ENCODE measurements at regions not wholly inside any gene's neighbourhood (a gene's known extent, or its start where the extent isn't known, plus 50 kb on each side); places are given as distances from the start of the nearest gene placed in this dataset.

DNA sequence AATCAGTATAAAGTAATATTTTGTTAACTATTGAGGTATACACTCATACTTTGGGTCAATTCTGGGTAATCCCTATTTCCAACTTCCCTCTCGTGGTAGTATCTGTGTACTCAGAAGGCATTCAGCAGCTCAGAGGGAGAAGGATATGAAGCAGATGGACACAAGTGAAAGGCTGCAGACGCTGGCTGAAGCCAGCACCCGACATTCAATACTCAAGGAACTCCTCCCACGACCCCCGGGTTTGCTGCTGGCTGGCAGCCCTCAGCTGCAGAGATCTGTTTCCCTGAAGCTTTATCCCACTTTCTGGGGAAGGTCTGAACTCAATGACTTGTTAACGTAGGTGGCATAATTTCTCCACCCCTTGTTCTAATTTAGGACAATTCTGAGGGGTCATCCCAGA, 847.3 kb upstream of the SOX11 start:
- Histone ChIP-seq H3K36me3 (ENCODE audit: control insufficient read depth, insufficient read depth, low read length) (no peaks in the 10 kb centered on the region), H3K4me3 (ENCODE audit: low read depth, low read length) (no peak overlapping the region), H3K27me3 (ENCODE audit: control insufficient read depth, insufficient read depth, low read length) (no peaks in the 10 kb centered on the region)
- DNase-seq (ENCODE audit: low read depth) (no peak), FAIRE-seq (no peak)
- no peak for TF ChIP-seq CTCF (IDR thresholded peaks at IDR 0.05; ENCODE audit: insufficient read depth, low read length, severe bottlenecking)

GRCh38 chr2:4862031-4862430, 830.2 kb upstream of the SOX11 start:
- H3K4me3 ChIP-seq (ENCODE audit: low read depth, low read length) = no peak overlapping the region
- no peaks in the 10 kb centered on the region for H3K36me3 ChIP-seq (ENCODE audit: control insufficient read depth, insufficient read depth, low read length)
- FAIRE-seq (no peak), DNase-seq (ENCODE audit: low read depth) (peak; percentile 35)
- H3K27me3 ChIP-seq (ENCODE audit: control insufficient read depth, insufficient read depth, low read length) = no peaks in the 10 kb centered on the region
- TF ChIP-seq CTCF (IDR thresholded peaks at IDR 0.05; ENCODE audit: insufficient read depth, low read length, severe bottlenecking) = no peak

- no peak for TF ChIP-seq CTCF (IDR thresholded peaks at IDR 0.05; ENCODE audit: insufficient read depth, low read length, severe bottlenecking)
- DNase-seq (ENCODE audit: low read depth) (no peak), FAIRE-seq (no peak)
- Histone ChIP-seq H3K27me3 (ENCODE audit: control insufficient read depth, insufficient read depth, low read length) (no peaks in the 10 kb centered on the region), H3K36me3 (ENCODE audit: control insufficient read depth, insufficient read depth, low read length) (no peaks in the 10 kb centered on the region), H3K4me3 (ENCODE audit: low read depth, low read length) (no peak overlapping the region)
Observed at GRCh38 chr2:4866198-4866597, 826.0 kb upstream of the SOX11 start.

- no peaks in the 10 kb centered on the region for H3K36me3 ChIP-seq (ENCODE audit: control insufficient read depth, insufficient read depth, low read length)
- H3K27me3 ChIP-seq (ENCODE audit: control insufficient read depth, insufficient read depth, low read length) = no peaks in the 10 kb centered on the region
- H3K4me3 ChIP-seq (ENCODE audit: low read depth, low read length) = no peak overlapping the region
- DNase-seq (ENCODE audit: low read depth) (no peak), FAIRE-seq (no peak)
- TF ChIP-seq CTCF (IDR thresholded peaks at IDR 0.05; ENCODE audit: insufficient read depth, low read length, severe bottlenecking) = no peak
Observed at GRCh38 chr2:4868466-4868865, 823.7 kb upstream of the SOX11 start.

- Histone ChIP-seq H3K36me3 (ENCODE audit: control insufficient read depth, insufficient read depth, low read length) (no peaks in the 10 kb centered on the region), H3K4me3 (ENCODE audit: low read depth, low read length) (no peak overlapping the region), H3K27me3 (ENCODE audit: control insufficient read depth, insufficient read depth, low read length) (no peaks in the 10 kb centered on the region)
- no peak for TF ChIP-seq CTCF (IDR thresholded peaks at IDR 0.05; ENCODE audit: insufficient read depth, low read length, severe bottlenecking)
- FAIRE-seq = no peak
- no peak for DNase-seq (ENCODE audit: low read depth)
Observed at GRCh38 chr2:4869154-4869553, 823.0 kb upstream of the SOX11 start.

- Histone ChIP-seq H3K27me3 (ENCODE audit: control insufficient read depth, insufficient read depth, low read length) (no peaks in the 10 kb centered on the region), H3K36me3 (ENCODE audit: control insufficient read depth, insufficient read depth, low read length) (no peaks in the 10 kb centered on the region), H3K4me3 (ENCODE audit: low read depth, low read length) (no peak overlapping the region)
- DNase-seq (ENCODE audit: low read depth) = no peak
- FAIRE-seq = no peak
- no peak for TF ChIP-seq CTCF (IDR thresholded peaks at IDR 0.05; ENCODE audit: insufficient read depth, low read length, severe bottlenecking)
Observed at GRCh38 chr2:4873364-4873763, 818.8 kb upstream of the SOX11 start.
